ENCODE measurements at regions not wholly inside any gene's neighbourhood (a gene's known extent, or its start where the extent isn't known, plus 50 kb on each side); places are given as distances from the start of the nearest gene placed in this dataset.

DNA sequence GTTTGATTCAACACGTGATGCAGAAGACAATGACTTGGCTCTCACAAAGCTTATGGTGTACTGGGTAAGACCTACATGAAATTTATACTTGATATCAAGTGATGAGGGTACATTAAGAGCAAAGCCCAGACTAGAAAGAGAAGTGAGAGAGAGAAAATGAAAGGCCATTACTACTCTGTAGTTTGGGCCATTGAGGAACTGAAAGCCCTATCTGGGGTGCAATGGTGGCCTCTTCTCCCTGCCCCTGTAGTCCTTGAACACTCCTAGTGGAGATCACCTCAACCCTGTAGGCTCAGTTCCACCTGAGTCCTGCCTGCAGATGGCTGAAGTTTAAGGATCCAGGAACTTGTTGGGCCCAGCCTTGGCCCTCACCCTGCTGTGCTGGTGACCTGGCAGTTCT, 569.8 kb upstream of the MEX3C start:
- 0% methylated on average over 1 of the region's 1 CpG for WGBS (ENCODE audit: insufficient coverage, low coverage, missing lambda C conversion rate)
- ATAC-seq = no peak
- no peak for DNase-seq (ENCODE audit: extremely low read depth in 1 of 4, low spot score in 3 of 4)
- Histone ChIP-seq H3K36me3 (ENCODE audit: control insufficient read depth, insufficient read depth, low read length) (no peaks in the 10 kb centered on the region), H4K20me1 (replicated peaks; ENCODE audit: control insufficient read depth, insufficient read depth, low read length) (no peaks in the 10 kb centered on the region), H3K27me3 (ENCODE audit: control insufficient read depth in 2 of 2, insufficient read depth in 2 of 2, low read length in 2 of 2) (no peaks in the 10 kb centered on the region), H3K4me3 (no peak overlapping the region), H3K4me1 (replicated peaks in 1 of 2; ENCODE audit: control insufficient read depth in 2 of 2, insufficient read depth in 2 of 2, low read length in 2 of 2) (no peaks in the 10 kb centered on the region), H3K27ac (ENCODE audit: extremely low read depth, low read depth, low read length) (no peak overlapping the region), H3K9me1 (ENCODE audit: control insufficient read depth, insufficient read depth, low read length) (no peaks in the 10 kb centered on the region), H3K9ac (ENCODE audit: insufficient read depth in 1 of 2, low read depth in 2 of 2, low read length in 2 of 2) (no peak overlapping the region), H3K79me2 (ENCODE audit: control insufficient read depth, insufficient read depth, low read length) (no peaks in the 10 kb centered on the region), H2AFZ (ENCODE audit: low read depth, low read length) (no peak overlapping the region), H3K9me3 (replicated peaks; ENCODE audit: control insufficient read depth, insufficient read depth, low read depth, low read length) (no peaks in the 10 kb centered on the region), H3K4me2 (ENCODE audit: insufficient read depth, low read length) (no peak overlapping the region)
- BruUV-seq (replicated peaks) = no TSS peak
- intact Hi-C loops (cut with micrococcal nuclease) (no loop called here), in situ Hi-C loops (cut with MboI) (no loop called here)
- CTCF ChIA-PET (ENCODE audit: low intra/inter-chr PET ratio) = no interaction called here
- no peak for FAIRE-seq
- POLR2A ChIA-PET = no interaction called here
- TF ChIP-seq, protein P1, sequence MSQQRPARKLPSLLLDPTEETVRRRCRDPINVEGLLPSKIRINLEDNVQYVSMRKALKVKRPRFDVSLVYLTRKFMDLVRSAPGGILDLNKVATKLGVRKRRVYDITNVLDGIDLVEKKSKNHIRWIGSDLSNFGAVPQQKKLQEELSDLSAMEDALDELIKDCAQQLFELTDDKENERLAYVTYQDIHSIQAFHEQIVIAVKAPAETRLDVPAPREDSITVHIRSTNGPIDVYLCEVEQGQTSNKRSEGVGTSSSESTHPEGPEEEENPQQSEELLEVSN (IDR thresholded peaks at IDR 0.05; ENCODE audit: borderline replicate concordance in 1 of 2, extremely low read depth in 1 of 2, insufficient read depth in 1 of 2, insufficient read length in 1 of 2, low read depth in 1 of 2, low read length in 1 of 2, poor library complexity in 1 of 2, severe bottlenecking in 1 of 2) = no peak
- TF ChIP-seq BRCA1 (IDR thresholded peaks at IDR 0.05) (no peak), BRCA1 (CRISPR knock-in tag; IDR thresholded peaks at IDR 0.05) (no peak), MYC (IDR thresholded peaks at IDR 0.05; ENCODE audit: low read depth, low read length) (no peak), MYC (CRISPR knock-in tag; IDR thresholded peaks at IDR 0.05; ENCODE audit: borderline replicate concordance, low read depth) (no peak), ZNF239 (CRISPR knock-in tag; IDR thresholded peaks at IDR 0.05) (no peak), SREBF1 (IDR thresholded peaks at IDR 0.05; ENCODE audit: borderline replicate concordance, low read depth, low read length) (no peak), BMI1 (IDR thresholded peaks at IDR 0.05; ENCODE audit: low read length) (no peak), MCM7 (IDR thresholded peaks at IDR 0.05) (no peak), TOE1 (IDR thresholded peaks at IDR 0.05; ENCODE audit: borderline replicate concordance) (no peak), TOE1 (CRISPR knock-in tag; IDR thresholded peaks at IDR 0.05; ENCODE audit: borderline replicate concordance, low read depth) (no peak), ZNF354B (CRISPR knock-in tag; IDR thresholded peaks at IDR 0.05) (no peak), RFX5 (IDR thresholded peaks at IDR 0.05; ENCODE audit: low read depth, low read length) (no peak)

Measured in K562 (cell line).